NCI-H1105 (cell line): ENCODE measurements at regions not wholly inside any gene's neighbourhood (a gene's known extent, or its start where the extent isn't known, plus 50 kb on each side); places are given as distances from the start of the nearest gene placed in this dataset.
"Not testable (repeated sequence)": the region's sequence is repeated elsewhere in the genome, so short reads cannot be mapped to it uniquely, and the experiment has no call there.

Experiments used
- DNase-seq: peaks from one replicate; lab custom pipeline; 2025; lab: John Stamatoyannopoulos, UW

- no peak for DNase-seq
Measured at GRCh38 chr6:48613231-48613949, 502.4 kb upstream of the PTCHD4 start.

GRCh38 chr6:48611332-48611731, 500.3 kb upstream of the PTCHD4 start:
- no peak for DNase-seq

DNA sequence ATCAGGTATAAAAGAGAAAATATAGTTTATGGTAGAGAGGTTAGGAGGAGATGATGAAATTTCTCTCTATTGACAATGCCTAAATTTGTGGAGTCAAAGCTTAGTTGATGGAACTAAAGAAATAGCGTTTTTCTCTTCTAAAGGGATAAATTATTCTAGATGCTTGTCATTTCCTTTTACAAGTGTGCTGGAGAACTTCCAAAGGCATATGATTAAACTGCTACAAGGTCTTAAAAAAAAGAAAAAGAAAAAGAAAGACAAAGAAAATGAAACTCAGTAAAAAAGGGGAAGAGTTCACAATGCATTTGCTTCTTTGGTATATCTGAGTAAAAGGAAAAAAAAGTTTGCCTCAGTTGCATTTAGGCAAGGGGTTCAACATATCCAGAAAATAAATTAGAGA, 499.8 kb upstream of the PTCHD4 start:
- DNase-seq = no peak

DNA sequence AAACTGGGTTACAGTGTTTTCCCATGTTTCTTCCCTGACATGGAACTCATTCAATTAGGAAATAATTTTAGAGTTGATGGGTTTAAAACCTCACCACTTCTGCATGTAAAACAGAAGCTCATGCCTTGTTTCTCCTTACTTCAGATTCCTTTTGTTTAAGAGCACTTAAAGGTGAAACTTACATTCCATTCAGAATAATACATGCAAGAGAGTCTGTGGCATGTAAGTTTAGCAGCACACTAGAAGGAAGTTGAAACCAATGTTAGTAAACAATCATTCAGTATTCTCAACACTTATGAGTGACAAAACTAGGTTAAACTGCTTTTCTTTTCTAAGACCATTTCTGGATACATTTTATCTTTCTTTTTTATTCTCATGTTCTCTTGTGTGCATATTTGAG, 495.6 kb upstream of the PTCHD4 start:
- no peak for DNase-seq

DNA sequence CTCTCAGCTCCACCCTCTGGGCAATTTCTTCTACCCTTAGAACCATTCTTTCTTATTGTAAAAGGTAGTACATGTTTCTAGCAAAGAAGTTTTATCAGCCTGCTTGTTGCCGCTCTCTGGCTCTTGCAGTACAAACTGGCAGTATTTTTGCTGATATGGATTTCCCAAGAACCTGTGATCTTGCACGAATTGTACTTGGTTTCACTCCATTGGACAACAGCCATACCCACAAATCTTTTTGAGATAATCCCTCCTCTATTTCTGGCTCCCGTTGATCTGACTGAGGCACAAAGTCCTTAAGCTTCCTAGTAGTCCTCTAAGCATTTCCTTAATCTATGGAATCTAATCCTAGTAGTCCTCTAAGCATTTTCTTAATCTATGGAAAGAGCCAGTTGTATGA, 487.0 kb upstream of the PTCHD4 start:
- no peak for DNase-seq

DNA sequence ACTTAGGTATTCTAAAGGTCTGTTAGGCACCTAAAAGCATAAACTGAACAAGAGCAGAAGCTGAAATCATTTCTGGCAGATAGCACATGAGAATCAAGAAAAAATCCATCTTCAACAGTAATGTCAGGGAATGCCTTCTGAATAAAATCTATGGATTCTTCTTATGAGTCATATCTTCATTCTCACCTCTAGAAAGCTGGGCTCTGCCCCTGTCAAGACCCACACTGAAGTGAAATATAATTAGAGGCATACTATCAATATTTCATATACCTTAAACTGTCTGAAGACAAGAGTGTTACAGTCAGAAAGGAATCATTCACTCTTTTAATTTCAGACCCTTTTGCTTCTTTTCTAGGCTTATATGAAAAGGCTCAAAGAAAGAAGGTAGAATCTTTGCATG, 485.8 kb upstream of the PTCHD4 start:
- no peak for DNase-seq

GRCh38 chr6:48591158-48591557, 480.2 kb upstream of the PTCHD4 start:
- DNase-seq = not testable (repeated sequence)

GRCh38 chr6:48584846-48585245, 473.8 kb upstream of the PTCHD4 start:
- no peak for DNase-seq

- DNase-seq = no peak
Measured at GRCh38 chr6:48570656-48571055, 459.7 kb upstream of the PTCHD4 start.

GRCh38 chr6:48568856-48569255, 457.9 kb upstream of the PTCHD4 start:
- DNase-seq = no peak

- DNase-seq = no peak
Measured at GRCh38 chr6:48567016-48567415, 456.0 kb upstream of the PTCHD4 start.

- no peak for DNase-seq
Measured at GRCh38 chr6:48564036-48564820, 453.2 kb upstream of the PTCHD4 start.

DNA sequence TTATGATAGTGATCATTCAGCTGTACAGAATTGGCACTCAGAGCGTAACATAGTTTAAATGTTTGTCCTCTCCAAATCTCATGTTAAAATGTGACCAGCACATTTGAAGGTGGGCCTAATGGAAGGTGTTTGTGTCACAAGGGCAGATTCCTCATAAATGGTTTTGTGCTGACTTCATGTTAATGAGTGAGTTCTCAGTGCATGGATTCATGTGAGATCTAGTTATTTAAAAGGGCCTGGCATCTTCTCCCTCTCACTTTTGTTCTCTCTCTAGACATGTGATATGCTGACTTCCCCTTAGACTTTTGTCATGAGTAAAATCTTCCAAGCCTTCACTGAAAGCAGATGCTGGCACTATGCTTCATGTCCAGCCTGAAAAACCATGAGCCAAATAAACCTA, 452.4 kb upstream of the PTCHD4 start:
- DNase-seq = no peak

DNA sequence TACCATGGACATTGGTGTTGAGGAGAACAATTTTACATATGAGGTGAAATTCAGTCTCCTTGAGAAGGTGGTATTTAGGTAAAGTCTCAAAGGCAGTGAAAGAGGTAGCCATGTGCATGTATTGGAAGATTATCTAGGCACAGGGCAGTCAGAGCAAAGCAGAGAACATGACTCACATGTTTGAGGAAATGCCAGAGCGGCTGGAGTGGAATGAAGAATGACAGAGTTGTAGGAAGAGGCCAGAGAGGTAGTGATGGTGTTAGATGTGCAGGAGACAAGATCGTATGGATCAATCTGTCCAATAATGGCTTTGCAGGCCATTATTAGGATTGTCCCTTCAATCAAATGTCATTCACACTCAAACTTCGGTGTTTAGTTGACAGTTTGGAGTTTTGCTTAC, 449.4 kb upstream of the PTCHD4 start:
- no peak for DNase-seq

- DNase-seq = no peak
Measured at GRCh38 chr6:48553467-48554189, 442.6 kb upstream of the PTCHD4 start.

GRCh38 chr6:48552905-48553304, 441.9 kb upstream of the PTCHD4 start:
- no peak for DNase-seq

DNA sequence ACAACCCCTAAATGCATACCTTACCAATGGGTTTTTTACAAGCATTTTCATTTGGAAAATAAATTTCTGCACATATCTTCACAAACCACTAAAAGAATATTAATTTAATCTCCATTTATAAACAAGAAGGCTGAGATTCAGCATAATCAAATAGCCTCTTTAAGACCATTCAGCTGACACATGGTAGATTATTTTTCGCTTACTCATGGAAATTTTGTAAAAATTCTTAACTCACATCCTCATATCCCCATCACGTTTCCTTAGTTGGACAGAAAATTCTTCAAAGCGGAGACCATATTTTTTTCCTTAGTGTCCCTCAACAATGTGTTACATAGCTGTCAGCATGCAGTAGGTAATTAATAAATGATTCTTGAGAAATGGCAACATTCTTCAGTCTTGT, 439.6 kb upstream of the PTCHD4 start:
- DNase-seq = no peak

GRCh38 chr6:48542191-48542590, 431.2 kb upstream of the PTCHD4 start:
- DNase-seq = no peak

DNA sequence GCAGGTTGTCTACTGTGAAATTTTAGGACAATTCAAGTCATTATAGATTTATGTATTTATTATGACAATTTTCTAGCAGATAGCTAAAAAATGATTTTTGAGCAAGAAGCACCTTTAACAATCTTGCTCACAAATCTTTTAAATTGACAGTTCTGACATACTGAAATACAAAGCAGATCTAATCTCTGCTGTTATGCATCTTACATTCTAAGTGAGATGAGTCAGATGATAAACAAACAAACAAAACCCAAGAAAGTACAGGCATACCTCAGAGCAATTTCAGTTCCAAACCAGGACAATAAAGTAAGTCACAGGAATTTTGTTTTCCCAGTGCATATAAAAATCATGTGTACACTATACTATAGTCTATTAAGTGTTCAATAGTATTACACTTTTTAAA, 430.7 kb upstream of the PTCHD4 start:
- no peak for DNase-seq

DNA sequence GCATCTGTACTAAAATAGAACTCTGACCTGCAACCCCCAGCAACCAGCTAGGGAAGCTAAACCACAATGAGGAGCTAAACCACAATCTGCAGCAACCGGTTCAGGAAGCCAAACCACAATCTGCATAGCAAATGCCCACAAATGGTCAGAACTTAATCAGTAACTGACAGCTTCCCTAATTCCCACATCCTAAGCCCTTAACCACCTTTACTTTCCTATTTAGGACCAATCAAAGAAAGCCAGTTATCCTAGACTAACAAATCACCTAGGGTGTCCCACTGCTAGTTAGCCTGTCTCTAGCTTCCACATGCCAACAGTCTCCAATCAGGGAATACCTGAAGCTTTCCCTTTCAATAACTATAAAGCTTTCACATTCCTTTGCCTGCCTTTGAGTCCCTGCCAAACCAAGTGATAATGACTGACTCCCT, 424.6 kb upstream of the PTCHD4 start:
- DNase-seq = no peak

GRCh38 chr6:48530978-48531377, 420.0 kb upstream of the PTCHD4 start:
- not testable (repeated sequence) for DNase-seq

DNA sequence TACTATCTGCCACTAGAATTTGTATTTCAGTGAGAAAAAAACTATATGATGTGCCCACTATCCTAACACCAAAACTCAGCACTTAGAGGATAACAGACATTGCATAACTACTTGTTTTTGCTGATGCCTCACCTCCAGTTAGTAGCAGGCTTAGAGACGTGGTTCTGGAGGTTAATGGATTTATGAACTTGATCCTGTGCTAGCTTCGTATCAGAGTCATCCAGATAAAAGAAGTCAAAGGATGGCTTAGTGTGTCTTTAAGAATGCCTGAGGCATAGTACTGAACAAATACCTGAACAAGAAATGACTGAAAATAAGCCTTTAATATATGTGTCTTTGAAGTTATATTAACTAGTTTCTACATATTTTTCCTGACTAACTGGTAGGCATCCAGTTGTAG, 414.9 kb upstream of the PTCHD4 start:
- no peak for DNase-seq

DNA sequence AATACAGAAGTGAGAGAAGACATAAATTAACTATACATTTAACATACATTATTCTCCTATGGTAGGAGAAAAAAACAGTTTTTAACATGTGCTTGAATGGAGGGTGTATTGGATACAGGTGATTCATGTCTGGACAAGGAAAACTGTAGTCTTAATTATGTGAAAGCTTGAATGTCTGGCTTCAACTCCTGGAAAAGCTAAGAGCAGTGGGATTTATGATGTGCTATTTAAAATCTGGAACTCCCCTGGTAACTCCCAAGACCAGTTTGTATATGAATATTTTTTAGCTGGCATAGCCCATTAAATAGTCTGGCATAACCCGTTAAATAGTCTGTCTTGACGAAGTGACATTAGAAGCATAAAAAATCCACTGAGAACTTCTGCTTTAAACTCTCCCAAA, 410.0 kb upstream of the PTCHD4 start:
- no peak for DNase-seq
